ENCODE measurements at regions not wholly inside any gene's neighbourhood (a gene's known extent, or its start where the extent isn't known, plus 50 kb on each side); places are given as distances from the start of the nearest gene placed in this dataset.

GRCh38 chr4:130820448-130820847 is 1724.5 kb downstream of the C4orf33 start:
- TF ChIP-seq CTCF (IDR thresholded peaks at IDR 0.05) (no peak), POLR2A (IDR thresholded peaks at IDR 0.05) (no peak)

All from right lobe of liver (tissue), 4 donors.